CD8-positive, alpha-beta memory T cell (primary cell): ENCODE measurements at regions not wholly inside any gene's neighbourhood (a gene's known extent, or its start where the extent isn't known, plus 50 kb on each side); places are given as distances from the start of the nearest gene placed in this dataset.
A peak's percentile ranks its signal among the peaks of the same experiment; 100 is the strongest.

ENCODE experiments used
- CTCF ChIA-PET: fragments of 350-600 bp; sonication (Branson Sonifier 250); formaldehyde crosslinking; loops from one replicate; lab custom pipeline; 2021; ENCODE audit warnings: antibody characterized with exemption; lab: Charles Lee
- POLR2A ChIA-PET: fragments of 350-600 bp; sonication (Branson Sonifier 250); formaldehyde crosslinking; loops from one replicate; lab custom pipeline; 2021; ENCODE audit warnings: antibody characterized with exemption; lab: Charles Lee
- DNase-seq, 5 donors: peaks; one replicate each; pipeline versions ENCODE4 v3.0.0 to v3.0.0-alpha.2; 2020 to 2022; ENCODE audit warnings: mixed read lengths in 1 of 5
- H3K27ac ChIP-seq: one replicate; pipeline ENCODE4 v1.7.0; 2013; ENCODE audit warnings: low read depth, mild to moderate bottlenecking, low read length, moderate library complexity
- H3K27me3 ChIP-seq: 2 replicates; pipeline ENCODE4 v1.7.0; 2013; ENCODE audit warnings: low read length, mild to moderate bottlenecking; ENCODE audit not compliant: insufficient read depth, poor library complexity, severe bottlenecking
- H3K36me3 ChIP-seq: 2 replicates; pipeline ENCODE4 v1.7.0; 2013; ENCODE audit warnings: mild to moderate bottlenecking, low read length, moderate library complexity; ENCODE audit not compliant: insufficient read depth
- H3K4me1 ChIP-seq: 2 replicates; pipeline ENCODE4 v1.7.0; 2013; ENCODE audit warnings: mild to moderate bottlenecking, low read length, moderate library complexity; ENCODE audit not compliant: insufficient read depth
- H3K4me3 ChIP-seq: 2 replicates; pipeline ENCODE4 v1.7.0; 2013; ENCODE audit warnings: mild to moderate bottlenecking, low read length
- H3K9me3 ChIP-seq: 2 replicates; pipeline ENCODE4 v1.7.0; 2013; ENCODE audit warnings: mild to moderate bottlenecking, low read length
- H3K27ac Mint-ChIP-seq, 8 donors: one replicate each; pipeline ENCODE4 v1.8.0; 2020 to 2021; ENCODE audit warnings: mixed read lengths in 8 of 8, mild to moderate bottlenecking in 6 of 8, inconsistent platforms in 3 of 8, moderate library complexity in 3 of 8
- H3K27me3 Mint-ChIP-seq, 2 donors: one replicate each; pipeline ENCODE4 v1.8.0; 2020 to 2021; ENCODE audit warnings: mixed read lengths in 2 of 2, mild to moderate bottlenecking in 1 of 2, moderate library complexity in 1 of 2
- H3K36me3 Mint-ChIP-seq, 3 donors: one replicate each; pipeline ENCODE4 v1.8.0; 2020 to 2021; ENCODE audit warnings: mixed read lengths in 3 of 3, inconsistent platforms in 1 of 3, mild to moderate bottlenecking in 1 of 3
- H3K4me1 Mint-ChIP-seq, 3 donors: one replicate each; pipeline ENCODE4 v1.8.0; 2020 to 2021; ENCODE audit warnings: mixed read lengths in 3 of 3, inconsistent platforms in 1 of 3, mild to moderate bottlenecking in 1 of 3
- H3K4me3 Mint-ChIP-seq, 7 donors: one replicate each; pipeline ENCODE4 v1.8.0; 2020 to 2021; ENCODE audit warnings: mixed read lengths in 7 of 7, mild to moderate bottlenecking in 6 of 7, moderate library complexity in 4 of 7, inconsistent platforms in 2 of 7
- H3K9me3 Mint-ChIP-seq, 5 donors: one replicate each; pipeline ENCODE4 v1.8.0; 2020 to 2022; ENCODE audit warnings: mixed read lengths in 5 of 5, mild to moderate bottlenecking in 3 of 5, moderate library complexity in 2 of 5, inconsistent platforms in 1 of 5

- Mint-ChIP-seq H3K4me1 (no peaks in the 10 kb centered on the region), H3K4me3 (no peak overlapping the region), H3K36me3 (peaks cover 0 to 16% (median 4%) of the 10 kb centered on the region in 3 donors), H3K27me3 (peaks cover 3 to 4% of the 10 kb centered on the region in 2 donors), H3K27ac (no peak overlapping the region), H3K9me3 (peaks cover 6 to 17% (median 13%) of the 10 kb centered on the region in 5 donors)
- ChIA-PET CTCF (no interaction called here), POLR2A (no interaction called here)
- H3K4me3 ChIP-seq, result no peak overlapping the region
- DNase-seq, result no peak
- no peaks in the 10 kb centered on the region for H3K9me3 ChIP-seq
- no peaks in the 10 kb centered on the region for H3K36me3 ChIP-seq
- H3K4me1 ChIP-seq, result no peaks in the 10 kb centered on the region
- no peaks in the 10 kb centered on the region for H3K27me3 ChIP-seq
- no peak overlapping the region for H3K27ac ChIP-seq
These were observed 139.1 kb upstream of the DTNBP1 start for GRCh38 chr6:15801912-15802311.

- Mint-ChIP-seq H3K27me3 (peaks cover 3 to 4% of the 10 kb centered on the region in 2 donors), H3K9me3 (peaks cover 6 to 17% (median 13%) of the 10 kb centered on the region in 5 donors), H3K4me1 (no peaks in the 10 kb centered on the region), H3K36me3 (peaks cover 0 to 17% (median 4%) of the 10 kb centered on the region in 3 donors), H3K4me3 (no peak overlapping the region), H3K27ac (no peak overlapping the region)
- ChIA-PET CTCF (no interaction called here), POLR2A (no interaction called here)
- no peak for DNase-seq
- Histone ChIP-seq H3K27me3 (no peaks in the 10 kb centered on the region), H3K4me3 (no peak overlapping the region), H3K27ac (no peak overlapping the region), H3K9me3 (no peaks in the 10 kb centered on the region), H3K4me1 (no peaks in the 10 kb centered on the region), H3K36me3 (no peaks in the 10 kb centered on the region)
These were observed 138.2 kb upstream of the DTNBP1 start for GRCh38 chr6:15800841-15801617.

GRCh38 chr6:15798533-15799255, 135.9 kb upstream of the DTNBP1 start:
- no peak for DNase-seq
- H3K27ac Mint-ChIP-seq, result peak overlapping the region in 1 of 8 donors; percentile 2
- Histone ChIP-seq H3K4me1 (no peaks in the 10 kb centered on the region), H3K27ac (no peak overlapping the region), H3K9me3 (no peaks in the 10 kb centered on the region), H3K27me3 (no peaks in the 10 kb centered on the region), H3K36me3 (no peaks in the 10 kb centered on the region), H3K4me3 (no peak overlapping the region)
- peaks cover 0 to 17% (median 4%) of the 10 kb centered on the region in 3 donors for H3K36me3 Mint-ChIP-seq
- CTCF ChIA-PET, result no interaction called here
- POLR2A ChIA-PET, result no interaction called here
- peaks cover 3 to 4% of the 10 kb centered on the region in 2 donors for H3K27me3 Mint-ChIP-seq
- no peak overlapping the region for H3K4me3 Mint-ChIP-seq
- no peaks in the 10 kb centered on the region for H3K4me1 Mint-ChIP-seq
- H3K9me3 Mint-ChIP-seq, result peaks cover 4 to 17% (median 13%) of the 10 kb centered on the region in 5 donors

- no peaks in the 10 kb centered on the region for H3K4me1 Mint-ChIP-seq
- H3K27me3 Mint-ChIP-seq, result peaks cover 3 to 4% of the 10 kb centered on the region in 2 donors
- H3K27ac ChIP-seq, result no peak overlapping the region
- no peaks in the 10 kb centered on the region for H3K9me3 ChIP-seq
- no peak overlapping the region for H3K4me3 Mint-ChIP-seq
- H3K27me3 ChIP-seq, result no peaks in the 10 kb centered on the region
- no peak for DNase-seq
- no peaks in the 10 kb centered on the region for H3K4me1 ChIP-seq
- CTCF ChIA-PET, result no interaction called here
- H3K36me3 Mint-ChIP-seq, result peaks cover 0 to 17% (median 4%) of the 10 kb centered on the region in 3 donors
- POLR2A ChIA-PET, result no interaction called here
- no peaks in the 10 kb centered on the region for H3K36me3 ChIP-seq
- H3K9me3 Mint-ChIP-seq, result peaks cover 4 to 17% (median 13%) of the 10 kb centered on the region in 5 donors
- no peak overlapping the region for H3K4me3 ChIP-seq
- H3K27ac Mint-ChIP-seq, result no peak overlapping the region
These were observed 134.0 kb upstream of the DTNBP1 start for GRCh38 chr6:15796844-15797243.

GRCh38 chr6:15796130-15796771, 133.4 kb upstream of the DTNBP1 start:
- H3K9me3 ChIP-seq, result no peaks in the 10 kb centered on the region
- H3K9me3 Mint-ChIP-seq, result peaks cover 4 to 17% (median 13%) of the 10 kb centered on the region in 5 donors
- DNase-seq, result no peak
- POLR2A ChIA-PET, result no interaction called here
- H3K27ac Mint-ChIP-seq, result peak overlapping the region in 1 of 8 donors; percentile 0
- H3K36me3 Mint-ChIP-seq, result peaks cover 0 to 17% (median 4%) of the 10 kb centered on the region in 3 donors
- no peak overlapping the region for H3K27ac ChIP-seq
- CTCF ChIA-PET, result interaction anchor here (0.6 kb wide), 1 partner anchor 117 kb away, joined by 4 read pairs; no protein-coding TSS in a partner anchor
- H3K4me1 ChIP-seq, result no peaks in the 10 kb centered on the region
- no peak overlapping the region for H3K4me3 Mint-ChIP-seq
- no peaks in the 10 kb centered on the region for H3K4me1 Mint-ChIP-seq
- peaks cover 3 to 4% of the 10 kb centered on the region in 2 donors for H3K27me3 Mint-ChIP-seq
- H3K27me3 ChIP-seq, result no peaks in the 10 kb centered on the region
- no peak overlapping the region for H3K4me3 ChIP-seq
- no peaks in the 10 kb centered on the region for H3K36me3 ChIP-seq

GRCh38 chr6:15793826-15794225, 131.0 kb upstream of the DTNBP1 start:
- no peaks in the 10 kb centered on the region for H3K9me3 ChIP-seq

GRCh38 chr6:15793288-15793687, 130.5 kb upstream of the DTNBP1 start:
- Histone ChIP-seq H3K4me3 (no peak overlapping the region), H3K27ac (no peak overlapping the region), H3K27me3 (no peaks in the 10 kb centered on the region), H3K4me1 (no peaks in the 10 kb centered on the region), H3K9me3 (no peaks in the 10 kb centered on the region), H3K36me3 (no peaks in the 10 kb centered on the region)
- peaks cover 0 to 3% of the 10 kb centered on the region in 2 donors for H3K27me3 Mint-ChIP-seq
- H3K4me1 Mint-ChIP-seq, result no peaks in the 10 kb centered on the region
- POLR2A ChIA-PET, result no interaction called here
- DNase-seq, result no peak
- peaks cover 0 to 14% (median 4%) of the 10 kb centered on the region in 3 donors for H3K36me3 Mint-ChIP-seq
- peaks cover 4 to 14% (median 9%) of the 10 kb centered on the region in 5 donors for H3K9me3 Mint-ChIP-seq
- CTCF ChIA-PET, result no interaction called here
- no peak overlapping the region for H3K4me3 Mint-ChIP-seq
- H3K27ac Mint-ChIP-seq, result peak overlapping the region in 1 of 8 donors; percentile 12

More at GRCh38 chr6:15793826-15794225, 131.0 kb upstream of the DTNBP1 start:
- Histone ChIP-seq H3K4me3 (no peak overlapping the region), H3K4me1 (no peaks in the 10 kb centered on the region), H3K36me3 (no peaks in the 10 kb centered on the region), H3K27ac (no peak overlapping the region), H3K27me3 (no peaks in the 10 kb centered on the region)
- H3K27ac Mint-ChIP-seq, result no peak overlapping the region
- H3K4me1 Mint-ChIP-seq, result no peaks in the 10 kb centered on the region
- H3K36me3 Mint-ChIP-seq, result peaks cover 0 to 17% (median 4%) of the 10 kb centered on the region in 3 donors
- H3K4me3 Mint-ChIP-seq, result no peak overlapping the region
- peaks cover 0 to 3% of the 10 kb centered on the region in 2 donors for H3K27me3 Mint-ChIP-seq
- POLR2A ChIA-PET, result no interaction called here
- no peak for DNase-seq
- H3K9me3 Mint-ChIP-seq, result peaks cover 4 to 17% (median 13%) of the 10 kb centered on the region in 5 donors
- CTCF ChIA-PET, result no interaction called here
